ENCODE measurements at regions not wholly inside any gene's neighbourhood (a gene's known extent, or its start where the extent isn't known, plus 50 kb on each side); places are given as distances from the start of the nearest gene placed in this dataset.

DNA sequence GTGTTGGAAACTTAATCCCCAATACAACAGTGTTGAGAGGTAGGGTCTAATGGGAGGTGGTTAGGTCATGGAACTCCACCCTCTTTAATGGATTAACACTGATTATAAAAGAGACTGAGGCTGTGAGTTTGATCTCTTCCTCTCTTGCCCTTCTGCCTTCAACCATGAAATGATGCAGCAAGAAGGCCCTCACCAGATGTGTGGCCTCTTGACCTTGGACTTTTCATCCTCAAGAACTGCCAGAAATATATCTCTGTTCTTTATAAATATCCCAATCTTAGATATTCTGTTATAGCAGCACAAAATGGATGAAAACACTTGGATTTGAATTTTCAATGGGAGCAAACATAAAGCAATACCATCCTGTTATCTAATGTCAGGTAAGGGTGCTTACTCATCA is 67.6 kb downstream of the NMUR2 start:
- Histone ChIP-seq H3K27me3 (no peaks in the 10 kb centered on the region), H3K4me3 (no peak overlapping the region), H3K4me1 (no peaks in the 10 kb centered on the region), H3K36me3 (ENCODE audit: low read depth, missing control alignments) (no peaks in the 10 kb centered on the region), H3K27ac (no peak overlapping the region), H3K9me3 (no peaks in the 10 kb centered on the region)
- no peak for TF ChIP-seq POLR2A (IDR thresholded peaks at IDR 0.05)
- TF ChIP-seq, protein P1, sequence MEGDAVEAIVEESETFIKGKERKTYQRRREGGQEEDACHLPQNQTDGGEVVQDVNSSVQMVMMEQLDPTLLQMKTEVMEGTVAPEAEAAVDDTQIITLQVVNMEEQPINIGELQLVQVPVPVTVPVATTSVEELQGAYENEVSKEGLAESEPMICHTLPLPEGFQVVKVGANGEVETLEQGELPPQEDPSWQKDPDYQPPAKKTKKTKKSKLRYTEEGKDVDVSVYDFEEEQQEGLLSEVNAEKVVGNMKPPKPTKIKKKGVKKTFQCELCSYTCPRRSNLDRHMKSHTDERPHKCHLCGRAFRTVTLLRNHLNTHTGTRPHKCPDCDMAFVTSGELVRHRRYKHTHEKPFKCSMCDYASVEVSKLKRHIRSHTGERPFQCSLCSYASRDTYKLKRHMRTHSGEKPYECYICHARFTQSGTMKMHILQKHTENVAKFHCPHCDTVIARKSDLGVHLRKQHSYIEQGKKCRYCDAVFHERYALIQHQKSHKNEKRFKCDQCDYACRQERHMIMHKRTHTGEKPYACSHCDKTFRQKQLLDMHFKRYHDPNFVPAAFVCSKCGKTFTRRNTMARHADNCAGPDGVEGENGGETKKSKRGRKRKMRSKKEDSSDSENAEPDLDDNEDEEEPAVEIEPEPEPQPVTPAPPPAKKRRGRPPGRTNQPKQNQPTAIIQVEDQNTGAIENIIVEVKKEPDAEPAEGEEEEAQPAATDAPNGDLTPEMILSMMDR (IDR thresholded peaks at IDR 0.05) = no peak
- DNase-seq = no peak
- intact Hi-C loops (cut with DNase I; ENCODE audit: low total_unique reads) = no loop called here

DNA sequence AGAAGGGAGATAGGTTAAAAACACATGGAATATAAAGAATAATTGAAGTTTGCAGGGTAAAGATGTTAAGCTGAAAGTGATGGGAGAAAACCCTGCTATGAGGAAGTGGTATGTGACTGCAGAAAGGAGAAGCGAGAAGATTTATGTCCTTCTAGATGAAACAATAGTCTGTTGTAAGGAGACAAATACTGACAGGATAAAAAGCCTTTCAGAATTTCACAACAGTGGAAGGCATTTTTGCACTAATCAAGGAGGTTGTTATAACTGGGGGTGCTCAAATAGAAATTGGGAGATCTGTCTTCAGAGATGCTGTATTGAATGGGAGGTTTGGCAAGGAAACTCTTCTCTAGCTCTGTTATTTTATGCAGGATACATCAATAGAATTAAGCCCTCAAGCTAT is 69.6 kb downstream of the NMUR2 start:
- no peaks in the 10 kb centered on the region for H3K36me3 ChIP-seq (ENCODE audit: low read depth, missing control alignments)
- H3K27me3 ChIP-seq = no peaks in the 10 kb centered on the region
- WGBS, 2 donors = 67 to 71% methylated on average over 1 of the region's 1 CpG
- intact Hi-C loops (cut with DNase I; ENCODE audit: low total_unique reads) = no loop called here
- H3K27ac ChIP-seq = no peak overlapping the region
- no peaks in the 10 kb centered on the region for H3K9me3 ChIP-seq
- DNase-seq = no peak
- no peaks in the 10 kb centered on the region for H3K4me1 ChIP-seq
- TF ChIP-seq POLR2A (IDR thresholded peaks at IDR 0.05) = no peak
- TF ChIP-seq, protein P1 (IDR thresholded peaks at IDR 0.05) = no peak
- no peak overlapping the region for H3K4me3 ChIP-seq

DNA sequence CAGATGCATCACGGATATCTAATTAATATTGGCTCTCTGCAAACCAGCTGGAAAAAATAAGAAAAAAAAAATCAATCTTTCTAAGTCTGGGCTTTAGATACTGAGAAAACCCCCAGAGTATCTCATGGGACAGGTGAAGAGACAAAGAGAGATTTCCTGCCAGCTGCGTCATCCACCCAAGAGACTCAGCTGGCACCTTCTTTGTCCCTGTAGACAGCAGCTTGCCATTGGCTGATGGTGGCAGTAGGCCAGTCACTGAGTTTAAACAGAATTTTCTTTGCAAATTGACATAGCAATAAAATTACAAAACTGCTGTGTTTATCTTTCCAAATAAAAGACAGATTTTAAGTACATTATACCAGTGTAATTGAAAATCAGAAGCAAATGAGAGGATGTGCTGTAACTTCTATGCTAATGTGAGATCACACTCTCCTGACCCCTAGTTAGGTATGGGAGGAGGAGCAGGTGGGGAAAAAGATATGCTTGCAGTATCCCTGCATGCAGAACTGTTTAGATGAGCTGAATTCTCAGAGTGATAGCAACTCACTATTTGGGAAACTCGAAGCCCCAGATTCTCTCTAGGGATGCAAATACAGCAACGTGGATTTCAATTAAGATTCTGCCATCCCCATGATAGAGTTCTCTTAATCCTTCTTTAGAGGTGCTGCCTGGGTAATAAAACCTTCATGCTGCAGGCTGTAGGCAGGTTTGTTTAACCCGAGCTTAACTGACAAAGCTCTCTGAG is 72.2 kb downstream of the NMUR2 start:
- no peaks in the 10 kb centered on the region for H3K36me3 ChIP-seq (ENCODE audit: low read depth, missing control alignments)
- intact Hi-C loops (cut with DNase I; ENCODE audit: low total_unique reads) = no loop called here
- H3K4me3 ChIP-seq = no peak overlapping the region
- 73 to 76% methylated on average over 5 of the region's 5 CpGs for WGBS, 2 donors
- no peaks in the 10 kb centered on the region for H3K4me1 ChIP-seq
- H3K27me3 ChIP-seq = no peaks in the 10 kb centered on the region
- no peaks in the 10 kb centered on the region for H3K9me3 ChIP-seq
- H3K27ac ChIP-seq = no peak overlapping the region
- TF ChIP-seq POLR2A (IDR thresholded peaks at IDR 0.05) = no peak
- TF ChIP-seq, protein P1 (IDR thresholded peaks at IDR 0.05) = no peak
- no peak for DNase-seq

DNA sequence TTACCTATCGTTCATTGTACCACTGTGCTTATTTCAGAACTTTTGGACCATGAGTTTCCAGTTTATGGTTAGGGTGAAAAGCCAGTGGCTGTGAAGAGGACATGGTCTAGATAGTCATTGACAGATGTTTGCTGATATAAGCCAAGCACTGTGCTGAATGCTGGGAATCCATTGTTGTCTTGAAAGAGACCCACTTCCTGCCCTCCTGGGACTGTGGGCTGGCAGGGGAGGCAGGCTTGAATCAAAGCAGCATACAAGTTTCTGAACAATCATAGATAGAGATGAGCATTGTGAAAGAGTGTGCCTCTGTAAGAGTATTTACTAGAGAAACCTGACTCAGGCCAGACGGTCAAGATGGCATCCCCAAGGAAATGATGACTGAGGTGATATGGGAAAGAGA is 73.4 kb downstream of the NMUR2 start:
- H3K4me1 ChIP-seq = no peaks in the 10 kb centered on the region
- no peak overlapping the region for H3K4me3 ChIP-seq
- TF ChIP-seq POLR2A (IDR thresholded peaks at IDR 0.05) = no peak
- TF ChIP-seq, protein P1 (IDR thresholded peaks at IDR 0.05) = no peak
- no peaks in the 10 kb centered on the region for H3K27me3 ChIP-seq
- DNase-seq = no peak
- H3K36me3 ChIP-seq (ENCODE audit: low read depth, missing control alignments) = no peaks in the 10 kb centered on the region
- WGBS, 2 donors = 73 to 83% methylated on average over 2 of the region's 2 CpGs
- no peaks in the 10 kb centered on the region for H3K9me3 ChIP-seq
- H3K27ac ChIP-seq = no peak overlapping the region
- intact Hi-C loops (cut with DNase I; ENCODE audit: low total_unique reads) = no loop called here

DNA sequence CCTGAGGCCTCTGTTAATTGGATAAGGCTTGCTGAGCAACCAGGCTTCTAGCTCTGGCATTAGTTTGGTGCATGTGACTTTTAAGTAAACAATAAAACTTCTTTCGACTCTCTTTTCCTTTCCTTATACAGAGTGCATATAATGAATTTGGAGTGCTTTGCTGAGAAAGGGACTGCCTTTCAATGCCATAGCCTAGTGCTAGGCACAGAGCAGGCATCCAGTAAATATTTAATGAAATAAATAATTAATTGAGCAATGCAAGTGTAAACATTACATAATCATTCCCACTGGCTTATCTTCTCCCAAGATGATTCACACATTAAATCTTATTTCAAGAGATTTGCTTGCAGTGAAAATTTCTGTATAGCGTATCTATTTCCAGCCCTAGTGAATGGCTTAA is 74.1 kb downstream of the NMUR2 start:
- no peak for TF ChIP-seq POLR2A (IDR thresholded peaks at IDR 0.05)
- TF ChIP-seq, protein P1 (IDR thresholded peaks at IDR 0.05) = no peak

More for the DNA sequence above, 74.1 kb downstream of the NMUR2 start:
- Histone ChIP-seq H3K27ac (no peak overlapping the region), H3K4me1 (no peaks in the 10 kb centered on the region), H3K27me3 (no peaks in the 10 kb centered on the region), H3K36me3 (ENCODE audit: low read depth, missing control alignments) (no peaks in the 10 kb centered on the region), H3K9me3 (no peaks in the 10 kb centered on the region), H3K4me3 (no peak overlapping the region)
- DNase-seq = no peak
- 80 to 90% methylated on average over 2 of the region's 2 CpGs for WGBS, 2 donors
- intact Hi-C loops (cut with DNase I; ENCODE audit: low total_unique reads) = no loop called here

All from testis (tissue), 2 donors.